Right ventricle myocardium superior (tissue), 1 donor: ENCODE measurements at regions not wholly inside any gene's neighbourhood (a gene's known extent, or its start where the extent isn't known, plus 50 kb on each side); places are given as distances from the start of the nearest gene placed in this dataset.

Experiments used
- ATAC-seq: fragments of 200-7000 bp; cut with Tn5 transposase; one replicate; pipeline ENCODE4 v1.9.1; 2020; ENCODE audit warnings: mild to moderate bottlenecking; ENCODE audit not compliant: poor library complexity
- DNase-seq: peaks from one replicate; pipeline ENCODE4 v3.0.0-alpha.2; 2020
- intact Hi-C: fragments of 100-400 bp; cut with DNase I; formaldehyde crosslinking; loops from one replicate; pipeline ENCODE4 v1.11.2; 2022
- donor health status: DM: no; HTN: yes; CAD: no; lungs with severe emphysema.

- intact Hi-C loops: no loop called here
- DNase-seq (no peak), ATAC-seq (no peak)
These were observed 506.9 kb downstream of the PTPRU start for GRCh38 chr1:29743264-29743663.

GRCh38 chr1:29739176-29739575 lies 502.9 kb downstream of the PTPRU start:
- DNase-seq (no peak), ATAC-seq (no peak)
- intact Hi-C loops: no loop called here

- ATAC-seq (no peak), DNase-seq (no peak)
- intact Hi-C loops: no loop called here
These were observed 500.4 kb downstream of the PTPRU start for GRCh38 chr1:29736582-29737188.

GRCh38 chr1:29732453-29732852 lies 496.1 kb downstream of the PTPRU start:
- intact Hi-C loops: no loop called here
- DNase-seq (no peak), ATAC-seq (no peak)

GRCh38 chr1:29730623-29731022 lies 494.3 kb downstream of the PTPRU start:
- DNase-seq (no peak), ATAC-seq (no peak)
- intact Hi-C loops: no loop called here

- ATAC-seq (no peak), DNase-seq (no peak)
- intact Hi-C loops: no loop called here
These were observed 493.0 kb downstream of the PTPRU start for GRCh38 chr1:29729281-29729680.

GRCh38 chr1:29728703-29729102 lies 492.4 kb downstream of the PTPRU start:
- DNase-seq: no peak
- intact Hi-C loops: no loop called here
- ATAC-seq: no peak

GRCh38 chr1:29725262-29725661 lies 488.9 kb downstream of the PTPRU start:
- intact Hi-C loops: no loop called here
- ATAC-seq: no peak
- DNase-seq: no peak

GRCh38 chr1:29722598-29722997 lies 486.3 kb downstream of the PTPRU start:
- DNase-seq (no peak), ATAC-seq (no peak)
- intact Hi-C loops: no loop called here

GRCh38 chr1:29719253-29719652 lies 482.9 kb downstream of the PTPRU start:
- ATAC-seq (no peak), DNase-seq (no peak)
- intact Hi-C loops: no loop called here

- no peak for ATAC-seq
- intact Hi-C loops: no loop called here
These were observed 482.5 kb downstream of the PTPRU start for GRCh38 chr1:29718791-29719190.

GRCh38 chr1:29716306-29716705 lies 480.0 kb downstream of the PTPRU start:
- DNase-seq (no peak), ATAC-seq (no peak)
- intact Hi-C loops: no loop called here

More at GRCh38 chr1:29718791-29719190, 482.5 kb downstream of the PTPRU start:
- no peak for DNase-seq

- intact Hi-C loops: no loop called here
- DNase-seq (no peak), ATAC-seq (no peak)
These were observed 477.5 kb downstream of the PTPRU start for GRCh38 chr1:29713857-29714256.

- ATAC-seq (no peak), DNase-seq (no peak)
- intact Hi-C loops: no loop called here
These were observed 476.5 kb downstream of the PTPRU start for GRCh38 chr1:29712801-29713200.

GRCh38 chr1:29712284-29712651 lies 475.9 kb downstream of the PTPRU start:
- ATAC-seq: no peak
- intact Hi-C loops: no loop called here
- no peak for DNase-seq

- no peak for DNase-seq
- no peak for ATAC-seq
- intact Hi-C loops: no loop called here
These were observed 475.4 kb downstream of the PTPRU start for GRCh38 chr1:29711582-29712283.

GRCh38 chr1:29709704-29710280 lies 473.5 kb downstream of the PTPRU start:
- intact Hi-C loops: no loop called here
- no peak for DNase-seq
- ATAC-seq: no peak

- ATAC-seq: no peak
- intact Hi-C loops: no loop called here
- DNase-seq: no peak
These were observed 472.7 kb downstream of the PTPRU start for GRCh38 chr1:29708796-29709703.

GRCh38 chr1:29708381-29708780 lies 472.1 kb downstream of the PTPRU start:
- intact Hi-C loops: no loop called here
- DNase-seq (no peak), ATAC-seq (no peak)
